Astrocyte (in vitro differentiated cells and primary cell): ENCODE measurements at regions not wholly inside any gene's neighbourhood (a gene's known extent, or its start where the extent isn't known, plus 50 kb on each side); places are given as distances from the start of the nearest gene placed in this dataset.

Experiments used
- DNase-seq: peaks from one replicate; pipeline ENCODE4 v3.0.0-alpha.2; 2010; ENCODE audit warnings: low read depth
- FAIRE-seq: peaks from 2 replicates; lab custom pipeline; 2011; peaks lifted over from hg19 to GRCh38; lab: Jason Lieb, UNC
- H2AFZ ChIP-seq: 2 replicates; pipeline ENCODE4 v1.6.0; 2012; ENCODE audit warnings: low read depth, low read length, inconsistent platforms
- H3K27ac ChIP-seq: 2 replicates; pipeline ENCODE4 v1.5.1; 2011; ENCODE audit warnings: low read depth, low read length, inconsistent platforms
- H3K27me3 ChIP-seq: 2 replicates; pipeline ENCODE4 v1.6.0; 2011; ENCODE audit warnings: low read length, inconsistent platforms; ENCODE audit not compliant: insufficient read depth
- H3K36me3 ChIP-seq: 2 replicates; pipeline ENCODE4 v1.5.1; 2011; ENCODE audit warnings: low read length, inconsistent platforms; ENCODE audit not compliant: insufficient read depth
- H3K4me1 ChIP-seq: 2 replicates; pipeline ENCODE4 v1.5.1; 2011; ENCODE audit warnings: low read length, inconsistent platforms; ENCODE audit not compliant: insufficient read depth
- H3K4me2 ChIP-seq: 2 replicates; pipeline ENCODE4 v1.6.0; 2012; ENCODE audit warnings: low read length, inconsistent platforms
- H3K4me3 ChIP-seq: 2 replicates; pipeline ENCODE4 v1.5.1; 2011; ENCODE audit warnings: low read depth, mild to moderate bottlenecking, low read length, inconsistent platforms; ENCODE audit not compliant: insufficient read depth
- H3K79me2 ChIP-seq: 2 replicates; pipeline ENCODE4 v1.6.0; 2012; ENCODE audit warnings: mild to moderate bottlenecking, low read length, inconsistent platforms; ENCODE audit not compliant: insufficient read depth
- H3K9ac ChIP-seq: 2 replicates; pipeline ENCODE4 v1.6.0; 2012; ENCODE audit warnings: mild to moderate bottlenecking, low read length, inconsistent platforms
- H3K9me3 ChIP-seq: 2 replicates; pipeline ENCODE4 v1.5.1; 2012; ENCODE audit warnings: low read depth, mild to moderate bottlenecking, low read length, inconsistent platforms; ENCODE audit not compliant: insufficient read depth
- H4K20me1 ChIP-seq: 2 replicates; pipeline ENCODE4 v1.6.0; 2012; ENCODE audit warnings: low read length, inconsistent platforms; ENCODE audit not compliant: insufficient read depth
- H3K27ac Mint-ChIP-seq: one replicate; pipeline ENCODE4 v1.8.0; 2021; ENCODE audit warnings: mild to moderate bottlenecking, mixed read lengths; ENCODE audit not compliant: unreplicated experiment
- H3K27me3 Mint-ChIP-seq: one replicate; pipeline ENCODE4 v1.8.0; 2021; ENCODE audit warnings: low read depth, mixed read lengths; ENCODE audit not compliant: unreplicated experiment
- H3K36me3 Mint-ChIP-seq: one replicate; pipeline ENCODE4 v1.8.0; 2021; ENCODE audit warnings: low read depth, mixed read lengths; ENCODE audit not compliant: unreplicated experiment
- H3K4me1 Mint-ChIP-seq: one replicate; pipeline ENCODE4 v1.8.0; 2021; ENCODE audit warnings: low read depth, mixed read lengths; ENCODE audit not compliant: unreplicated experiment
- H3K4me3 Mint-ChIP-seq: one replicate; pipeline ENCODE4 v1.8.0; 2021; ENCODE audit warnings: mild to moderate bottlenecking, moderate library complexity, mixed read lengths; ENCODE audit not compliant: unreplicated experiment
- H3K9me3 Mint-ChIP-seq: one replicate; pipeline ENCODE4 v1.8.0; 2021; ENCODE audit warnings: mild to moderate bottlenecking, mixed read lengths; ENCODE audit not compliant: unreplicated experiment
- CTCF ChIP-seq: IDR thresholded peaks from 2 replicates; pipeline ENCODE4 v1.5.1; 2011; ENCODE audit warnings: low read depth, mild to moderate bottlenecking, inconsistent platforms, low read length, moderate library complexity; ENCODE audit not compliant: insufficient read depth
- EZH2 ChIP-seq: IDR thresholded peaks from 2 replicates; pipeline ENCODE4 v1.6.1; 2012; ENCODE audit warnings: mild to moderate bottlenecking, low read length, inconsistent platforms; ENCODE audit not compliant: insufficient read depth

- DNase-seq, result peak; percentile 50
- H4K20me1 ChIP-seq, result peaks cover 2% of the 10 kb centered on the region
- H3K27me3 ChIP-seq, result peaks cover 33% of the 10 kb centered on the region
- no peak for FAIRE-seq
- Mint-ChIP-seq H3K27ac (peak overlapping the region; percentile 72), H3K4me3 (no peak overlapping the region), H3K4me1 (peaks cover 45% of the 10 kb centered on the region), H3K27me3 (peaks cover 57% of the 10 kb centered on the region), H3K36me3 (no peaks in the 10 kb centered on the region), H3K9me3 (peaks cover 6% of the 10 kb centered on the region)
- peaks cover 51% of the 10 kb centered on the region for H3K4me1 ChIP-seq
- no peak for TF ChIP-seq CTCF
- peak overlapping the region; percentile 40 for H3K4me3 ChIP-seq
- no peaks in the 10 kb centered on the region for H3K36me3 ChIP-seq
- no peaks in the 10 kb centered on the region for H3K9me3 ChIP-seq
- H3K9ac ChIP-seq, result peak overlapping the region; percentile 69
- H3K4me2 ChIP-seq, result peak overlapping the region; percentile 81
- H3K27ac ChIP-seq, result peak overlapping the region; percentile 67
- H3K79me2 ChIP-seq, result no peaks in the 10 kb centered on the region
- no peak overlapping the region for H2AFZ ChIP-seq
Observed at GRCh38 chr3:193974671-193975535, 161.0 kb upstream of the HES1 start.

GRCh38 chr3:193977622-193978021, 158.3 kb upstream of the HES1 start:
- FAIRE-seq (no peak), DNase-seq (no peak)
- Histone ChIP-seq H3K36me3 (no peaks in the 10 kb centered on the region), H2AFZ (no peak overlapping the region), H3K27me3 (peaks cover 49% of the 10 kb centered on the region), H3K4me1 (peaks cover 37% of the 10 kb centered on the region), H3K79me2 (no peaks in the 10 kb centered on the region), H4K20me1 (no peaks in the 10 kb centered on the region), H3K27ac (no peak overlapping the region), H3K4me2 (no peak overlapping the region), H3K9me3 (no peaks in the 10 kb centered on the region), H3K4me3 (no peak overlapping the region), H3K9ac (no peak overlapping the region)
- Mint-ChIP-seq H3K4me1 (peaks cover 25% of the 10 kb centered on the region), H3K27ac (no peak overlapping the region), H3K27me3 (peaks cover 74% of the 10 kb centered on the region), H3K9me3 (peaks cover 6% of the 10 kb centered on the region), H3K4me3 (no peak overlapping the region), H3K36me3 (peaks cover 2% of the 10 kb centered on the region)
- TF ChIP-seq CTCF, result no peak
- TF ChIP-seq EZH2, result no peak

GRCh38 chr3:193978030-193978429, 157.9 kb upstream of the HES1 start:
- no peak overlapping the region for H3K4me3 Mint-ChIP-seq
- Histone ChIP-seq H3K4me1 (peaks cover 34% of the 10 kb centered on the region), H3K4me3 (no peak overlapping the region), H3K27me3 (peaks cover 49% of the 10 kb centered on the region), H4K20me1 (no peaks in the 10 kb centered on the region), H3K4me2 (no peak overlapping the region), H2AFZ (no peak overlapping the region), H3K27ac (no peak overlapping the region), H3K36me3 (no peaks in the 10 kb centered on the region), H3K9me3 (no peaks in the 10 kb centered on the region), H3K9ac (no peak overlapping the region), H3K79me2 (no peaks in the 10 kb centered on the region)
- peaks cover 6% of the 10 kb centered on the region for H3K9me3 Mint-ChIP-seq
- no peak overlapping the region for H3K27ac Mint-ChIP-seq
- DNase-seq (no peak), FAIRE-seq (no peak)
- H3K4me1 Mint-ChIP-seq, result peaks cover 21% of the 10 kb centered on the region
- peaks cover 74% of the 10 kb centered on the region for H3K27me3 Mint-ChIP-seq
- H3K36me3 Mint-ChIP-seq, result peaks cover 2% of the 10 kb centered on the region
- TF ChIP-seq CTCF, result no peak
- TF ChIP-seq EZH2, result no peak
